ENCODE measurements at regions not wholly inside any gene's neighbourhood (a gene's known extent, or its start where the extent isn't known, plus 50 kb on each side); places are given as distances from the start of the nearest gene placed in this dataset.
A peak's percentile ranks its signal among the peaks of the same experiment; 100 is the strongest.

DNA sequence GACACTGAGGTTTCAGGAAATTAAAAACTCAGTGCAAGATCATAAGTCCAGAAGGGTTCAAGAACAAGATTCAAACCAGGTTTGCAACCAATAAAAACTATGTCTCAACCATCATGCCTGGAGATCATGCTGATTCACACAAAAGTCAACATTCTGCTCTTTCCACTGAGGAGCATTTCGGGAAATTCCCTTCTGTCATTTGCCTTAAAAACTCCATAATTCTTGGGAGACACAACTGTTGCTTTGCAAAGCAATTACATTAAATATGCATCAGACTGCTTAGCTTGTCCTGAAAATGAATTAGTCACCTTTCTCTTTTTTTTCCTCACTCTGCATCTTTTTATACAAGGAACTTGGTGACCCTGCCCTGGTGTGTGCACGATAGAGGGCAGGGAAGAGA is 275.9 kb upstream of the ZNF462 start:
- in situ Hi-C loops (cut with HindIII; ENCODE audit: low sequenced_read_pairs), result no loop called here
- DNase-seq (ENCODE audit: low read depth, low spot score), result peak; percentile 41
- no peak overlapping the region for H3K4me3 ChIP-seq (ENCODE audit: low read depth, low read length)
- TF ChIP-seq, protein P1, sequence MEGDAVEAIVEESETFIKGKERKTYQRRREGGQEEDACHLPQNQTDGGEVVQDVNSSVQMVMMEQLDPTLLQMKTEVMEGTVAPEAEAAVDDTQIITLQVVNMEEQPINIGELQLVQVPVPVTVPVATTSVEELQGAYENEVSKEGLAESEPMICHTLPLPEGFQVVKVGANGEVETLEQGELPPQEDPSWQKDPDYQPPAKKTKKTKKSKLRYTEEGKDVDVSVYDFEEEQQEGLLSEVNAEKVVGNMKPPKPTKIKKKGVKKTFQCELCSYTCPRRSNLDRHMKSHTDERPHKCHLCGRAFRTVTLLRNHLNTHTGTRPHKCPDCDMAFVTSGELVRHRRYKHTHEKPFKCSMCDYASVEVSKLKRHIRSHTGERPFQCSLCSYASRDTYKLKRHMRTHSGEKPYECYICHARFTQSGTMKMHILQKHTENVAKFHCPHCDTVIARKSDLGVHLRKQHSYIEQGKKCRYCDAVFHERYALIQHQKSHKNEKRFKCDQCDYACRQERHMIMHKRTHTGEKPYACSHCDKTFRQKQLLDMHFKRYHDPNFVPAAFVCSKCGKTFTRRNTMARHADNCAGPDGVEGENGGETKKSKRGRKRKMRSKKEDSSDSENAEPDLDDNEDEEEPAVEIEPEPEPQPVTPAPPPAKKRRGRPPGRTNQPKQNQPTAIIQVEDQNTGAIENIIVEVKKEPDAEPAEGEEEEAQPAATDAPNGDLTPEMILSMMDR (IDR thresholded peaks at IDR 0.05; ENCODE audit: low read depth, low read length), result no peak

DNA sequence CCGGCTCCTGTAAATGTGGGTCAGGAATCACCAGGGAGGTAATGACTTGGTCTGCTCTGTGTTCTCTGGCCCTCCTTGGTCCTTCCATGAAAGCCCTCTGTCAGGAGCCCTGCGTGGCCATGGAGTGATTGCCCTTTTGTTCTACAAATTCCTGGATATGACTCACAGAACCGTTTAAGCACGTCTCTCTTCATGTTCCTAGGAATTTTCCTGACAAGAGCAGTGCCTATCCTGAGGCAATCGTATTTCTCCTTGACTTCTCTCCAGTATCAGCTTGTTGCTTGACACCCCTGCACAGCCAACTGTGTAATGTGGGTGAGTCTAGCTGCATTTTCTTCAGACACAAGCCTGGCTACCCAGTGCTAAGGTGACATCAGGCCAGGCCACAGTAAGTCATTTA is 274.3 kb upstream of the ZNF462 start:
- TF ChIP-seq, protein P1 (IDR thresholded peaks at IDR 0.05; ENCODE audit: low read depth, low read length), result no peak
- peak; percentile 66 for DNase-seq (ENCODE audit: low read depth, low spot score)
- no peak overlapping the region for H3K4me3 ChIP-seq (ENCODE audit: low read depth, low read length)
- in situ Hi-C loops (cut with HindIII; ENCODE audit: low sequenced_read_pairs), result no loop called here

DNA sequence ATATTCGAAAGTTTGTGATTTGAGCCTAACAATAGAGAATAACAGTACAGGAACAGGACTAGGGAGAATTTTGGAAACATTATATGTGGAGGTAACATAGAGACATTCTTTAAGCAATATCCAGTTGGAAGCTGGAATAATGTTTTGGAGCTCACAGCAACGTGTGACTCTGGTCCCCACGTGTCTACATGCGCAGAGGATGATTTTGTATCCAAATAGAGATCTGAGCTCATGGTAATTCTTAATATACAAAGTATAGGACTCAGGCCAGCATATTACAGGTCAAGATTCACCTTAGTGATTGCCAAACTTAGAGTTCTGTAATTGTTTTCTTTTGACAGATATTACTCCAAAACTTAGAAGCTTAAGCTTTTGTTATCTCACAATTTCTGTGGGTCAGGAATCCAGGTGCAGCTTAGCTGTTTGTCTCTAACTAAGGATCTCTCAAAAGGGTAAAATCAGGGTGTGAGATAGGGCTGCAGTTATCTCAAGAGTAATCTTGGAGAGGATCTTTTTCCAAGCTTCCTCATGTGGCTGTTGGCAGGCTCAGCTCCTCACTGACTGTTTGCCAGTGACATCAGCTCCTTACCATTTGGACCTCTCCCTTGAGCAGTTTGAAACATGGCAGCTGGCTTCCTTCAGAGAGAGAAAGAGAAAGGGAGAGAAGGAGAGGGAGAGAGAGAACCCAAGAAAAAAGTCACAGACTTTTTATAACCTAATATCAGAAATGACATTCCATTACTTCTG is 272.0 kb upstream of the ZNF462 start:
- no peak for DNase-seq (ENCODE audit: low read depth, low spot score)
- no peak overlapping the region for H3K4me3 ChIP-seq (ENCODE audit: low read depth, low read length)
- in situ Hi-C loops (cut with HindIII; ENCODE audit: low sequenced_read_pairs), result no loop called here
- TF ChIP-seq, protein P1 (IDR thresholded peaks at IDR 0.05; ENCODE audit: low read depth, low read length), result no peak

DNA sequence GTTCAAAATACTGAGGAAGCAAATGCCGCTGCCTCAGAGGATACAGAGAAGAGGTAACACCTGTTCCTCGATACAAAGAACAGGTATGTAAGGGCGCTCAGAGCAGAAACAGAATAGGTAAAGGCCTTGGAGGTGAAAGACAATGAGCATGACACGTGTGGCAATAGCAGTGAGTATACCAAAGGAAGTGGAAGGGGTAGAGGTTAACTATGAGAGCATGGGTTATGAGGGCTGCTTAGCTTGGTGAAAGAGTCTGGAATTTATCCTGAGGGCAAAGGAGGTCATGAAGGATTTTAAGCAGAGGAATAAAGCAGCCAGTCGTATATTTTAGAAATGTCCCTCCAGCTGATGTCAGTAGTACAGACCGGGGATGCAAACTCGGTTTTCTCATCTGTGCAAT is 269.8 kb upstream of the ZNF462 start:
- H3K4me3 ChIP-seq (ENCODE audit: low read depth, low read length), result no peak overlapping the region
- TF ChIP-seq, protein P1 (IDR thresholded peaks at IDR 0.05; ENCODE audit: low read depth, low read length), result no peak
- in situ Hi-C loops (cut with HindIII; ENCODE audit: low sequenced_read_pairs), result no loop called here
- DNase-seq (ENCODE audit: low read depth, low spot score), result no peak

DNA sequence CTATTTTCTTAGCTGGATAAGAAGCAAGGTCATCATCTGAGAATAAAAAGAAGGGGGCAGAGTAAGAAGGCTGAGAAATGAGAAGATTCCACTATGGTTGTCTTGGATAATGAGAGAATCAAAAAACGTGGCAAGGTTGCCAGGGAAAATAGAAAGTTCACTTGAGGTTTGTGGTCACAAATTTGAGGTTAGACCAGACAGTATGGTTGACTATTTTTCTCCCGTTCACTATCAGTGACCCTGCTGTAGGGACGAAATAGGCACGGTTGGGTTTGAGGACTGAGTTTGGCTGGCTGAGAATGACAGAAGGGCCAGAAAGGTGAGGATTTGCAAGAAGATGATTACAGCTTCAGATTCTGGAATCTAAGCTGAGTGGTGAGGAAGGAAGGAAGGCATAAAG is 266.0 kb upstream of the ZNF462 start:
- no peak overlapping the region for H3K4me3 ChIP-seq (ENCODE audit: low read depth, low read length)
- in situ Hi-C loops (cut with HindIII; ENCODE audit: low sequenced_read_pairs), result no loop called here
- peak; percentile 29 for DNase-seq (ENCODE audit: low read depth, low spot score)
- TF ChIP-seq, protein P1 (IDR thresholded peaks at IDR 0.05; ENCODE audit: low read depth, low read length), result no peak

DNA sequence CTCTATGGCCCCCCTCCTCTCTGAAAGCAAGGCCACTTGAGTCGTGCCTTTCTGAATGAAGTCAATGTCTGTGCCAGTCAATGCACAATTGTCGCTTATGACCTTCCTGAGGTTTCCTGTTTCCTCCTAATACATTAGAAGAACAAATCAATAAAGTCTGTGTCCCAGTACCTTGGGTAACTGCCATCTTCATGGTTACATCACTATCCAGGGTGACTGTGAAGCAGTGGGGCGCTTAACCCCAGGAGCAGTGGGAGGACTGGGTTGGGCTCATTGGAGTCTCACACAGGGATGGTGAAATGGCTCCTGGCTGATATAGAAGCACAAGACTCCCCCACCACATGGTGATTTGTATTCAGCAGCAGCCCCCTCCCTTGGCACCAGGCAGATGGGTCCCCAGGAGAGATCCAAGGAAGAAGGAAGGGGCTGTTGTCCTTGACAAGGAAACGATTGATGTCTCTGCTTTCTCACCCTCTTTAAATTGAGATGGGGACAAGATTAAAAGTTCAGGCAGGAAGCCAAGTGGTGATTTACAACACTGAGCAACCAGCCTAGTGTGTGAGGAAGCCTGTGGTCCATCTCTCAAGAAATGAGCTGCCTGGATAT is 261.9 kb upstream of the ZNF462 start:
- in situ Hi-C loops (cut with HindIII; ENCODE audit: low sequenced_read_pairs), result no loop called here
- DNase-seq (ENCODE audit: low read depth, low spot score), result no peak
- no peak overlapping the region for H3K4me3 ChIP-seq (ENCODE audit: low read depth, low read length)
- TF ChIP-seq, protein P1 (IDR thresholded peaks at IDR 0.05; ENCODE audit: low read depth, low read length), result no peak

Data from astrocyte of the spinal cord (primary cell).